ENCODE measurements at regions not wholly inside any gene's neighbourhood (a gene's known extent, or its start where the extent isn't known, plus 50 kb on each side); places are given as distances from the start of the nearest gene placed in this dataset.

DNA sequence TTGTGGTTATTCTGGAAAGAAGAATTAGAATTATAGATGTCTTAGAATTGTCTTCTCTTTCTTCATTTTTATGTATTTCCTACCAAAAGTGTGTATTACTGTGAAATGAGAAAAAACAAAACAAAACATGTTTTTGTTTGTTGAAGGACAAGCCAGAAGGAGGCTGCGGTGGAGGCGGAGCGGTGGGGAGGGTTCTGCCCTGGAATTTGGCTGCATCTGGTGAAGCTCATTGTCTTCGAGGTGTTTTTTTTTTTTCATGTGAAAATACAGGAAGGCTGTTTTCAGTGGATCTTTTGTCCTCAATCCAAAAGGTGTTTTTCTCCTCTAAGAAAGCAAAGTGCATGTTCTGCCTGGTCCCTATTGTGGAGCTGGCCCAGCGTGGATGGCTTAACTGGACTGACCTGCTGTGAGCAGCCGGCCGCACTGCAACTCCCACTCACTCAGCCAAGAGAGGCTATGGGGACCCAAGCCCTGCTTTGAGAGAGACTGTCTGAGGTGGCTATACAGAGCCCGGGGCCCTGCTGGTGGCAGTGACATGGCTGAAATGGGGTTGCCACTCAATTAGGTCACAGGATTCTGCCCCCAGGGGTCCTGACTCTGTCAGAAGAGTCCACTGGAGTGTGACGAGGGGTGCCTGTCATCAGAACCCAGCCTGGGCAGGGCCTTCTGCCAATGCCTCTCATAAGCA is 184.9 kb upstream of the MKI67 start:
- H3K4me3 ChIP-seq (ENCODE audit: low read depth, low read length), result no peak overlapping the region
- POLR2A ChIA-PET, result no interaction called here
- CTCF ChIA-PET, result no interaction called here
- no peak for DNase-seq (ENCODE audit: low read depth, low spot score)
- TF ChIP-seq CTCF (IDR thresholded peaks at IDR 0.05; ENCODE audit: insufficient read depth, low read length, missing control alignments), result no peak

DNA sequence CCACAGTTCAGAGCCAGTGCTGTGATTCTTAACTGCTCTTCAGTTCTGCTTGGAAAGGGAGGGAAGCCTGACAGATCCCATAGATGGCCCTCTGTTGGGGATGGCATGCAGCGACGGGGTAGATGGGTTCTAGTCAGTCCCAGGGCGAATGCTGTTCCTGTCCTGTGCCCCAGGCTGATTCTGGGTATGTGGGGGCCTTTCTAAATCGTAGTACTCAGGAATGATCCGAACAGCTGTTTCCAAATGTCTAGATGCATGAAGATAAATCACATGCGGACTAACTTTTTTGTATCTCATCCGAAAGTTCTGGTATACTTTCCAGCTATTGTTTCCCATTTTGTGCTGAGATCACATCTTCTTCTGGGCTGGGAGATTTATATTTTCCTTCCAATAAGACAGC is 186.0 kb upstream of the MKI67 start:
- CTCF ChIA-PET, result no interaction called here
- POLR2A ChIA-PET, result no interaction called here

DNA sequence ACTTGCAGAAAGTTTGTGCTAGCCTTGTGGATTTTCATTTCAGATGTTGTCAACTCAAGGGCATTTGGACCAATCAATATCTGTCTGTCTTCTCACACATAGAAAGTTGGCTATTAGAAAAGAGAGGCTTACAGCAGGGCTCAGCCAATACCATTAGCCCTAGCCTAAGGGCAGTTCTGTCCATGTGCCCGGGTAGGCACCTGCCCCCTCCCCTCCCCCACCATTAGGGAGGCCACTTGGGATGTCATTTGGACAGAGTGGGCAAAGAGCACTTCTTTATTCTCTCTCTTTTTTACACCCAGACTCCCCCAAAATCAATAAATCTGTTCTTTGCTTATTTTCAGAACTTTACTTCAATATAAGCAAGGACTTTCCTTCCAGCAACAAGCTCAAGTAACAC is 188.5 kb upstream of the MKI67 start:
- TF ChIP-seq CTCF (IDR thresholded peaks at IDR 0.05; ENCODE audit: insufficient read depth, low read length, missing control alignments), result no peak
- no peak overlapping the region for H3K4me3 ChIP-seq (ENCODE audit: low read depth, low read length)

More for the DNA sequence above, 186.0 kb upstream of the MKI67 start:
- DNase-seq (ENCODE audit: low read depth, low spot score), result no peak
- TF ChIP-seq CTCF (IDR thresholded peaks at IDR 0.05; ENCODE audit: insufficient read depth, low read length, missing control alignments), result no peak
- no peak overlapping the region for H3K4me3 ChIP-seq (ENCODE audit: low read depth, low read length)

DNA sequence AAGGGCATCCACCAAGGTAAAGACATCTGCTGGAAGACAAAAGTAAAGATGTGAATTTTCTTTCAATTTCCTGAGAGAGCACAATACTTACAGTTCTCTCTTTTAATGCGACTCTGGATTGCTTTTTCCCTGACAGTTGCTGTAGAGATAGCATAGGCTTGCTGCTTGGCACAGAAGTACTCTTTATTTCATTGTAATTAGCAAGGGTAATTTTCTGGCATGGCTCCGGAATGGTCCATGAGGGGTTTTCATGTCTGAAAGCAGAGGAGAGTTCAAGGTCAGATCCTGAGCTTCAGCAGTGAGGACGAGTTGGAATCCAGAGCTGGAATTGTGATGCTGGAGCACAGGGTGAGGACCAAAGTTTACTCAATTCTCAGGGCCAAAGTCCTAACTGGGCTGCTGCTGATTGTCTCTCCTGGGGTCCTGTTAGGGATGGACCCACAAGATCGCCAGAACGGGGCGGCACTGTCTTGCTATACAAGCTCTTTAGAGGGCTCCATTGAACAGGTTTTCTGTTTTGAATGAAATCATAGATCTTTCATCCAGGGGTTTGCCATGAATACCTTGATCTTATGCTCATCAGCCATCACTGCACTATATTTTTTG is 190.0 kb upstream of the MKI67 start:
- CTCF ChIA-PET, result no interaction called here
- no peak for TF ChIP-seq CTCF (IDR thresholded peaks at IDR 0.05; ENCODE audit: insufficient read depth, low read length, missing control alignments)
- no peak overlapping the region for H3K4me3 ChIP-seq (ENCODE audit: low read depth, low read length)
- POLR2A ChIA-PET, result no interaction called here
- no peak for DNase-seq (ENCODE audit: low read depth, low spot score)

More for the DNA sequence above, 188.5 kb upstream of the MKI67 start:
- no peak for DNase-seq (ENCODE audit: low read depth, low spot score)
- POLR2A ChIA-PET, result no interaction called here
- CTCF ChIA-PET, result no interaction called here

DNA sequence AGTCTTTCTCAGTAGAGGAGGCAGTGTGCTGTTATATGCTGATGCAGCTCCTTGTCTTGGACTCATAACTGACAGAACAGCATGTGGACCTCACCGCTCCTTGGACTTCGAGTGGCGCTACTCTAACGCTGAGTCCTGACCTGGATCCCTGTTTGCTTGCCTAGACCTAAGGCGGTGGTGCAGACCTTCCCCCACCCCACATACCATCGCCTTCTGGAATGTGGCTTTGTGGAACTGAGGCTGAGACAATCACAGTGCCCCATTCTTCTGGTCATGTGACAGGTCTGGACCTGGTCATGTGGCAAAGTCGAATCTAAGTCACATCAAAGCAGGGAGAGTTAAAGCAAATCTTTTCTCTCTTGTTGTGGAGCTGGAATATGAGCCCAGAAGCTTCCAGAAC is 190.7 kb upstream of the MKI67 start:
- no peak overlapping the region for H3K4me3 ChIP-seq (ENCODE audit: low read depth, low read length)
- TF ChIP-seq CTCF (IDR thresholded peaks at IDR 0.05; ENCODE audit: insufficient read depth, low read length, missing control alignments), result no peak
- ChIA-PET POLR2A (no interaction called here), CTCF (no interaction called here)
- DNase-seq (ENCODE audit: low read depth, low spot score), result no peak

GRCh38 chr10:128318366-128318765 is 192.1 kb upstream of the MKI67 start:
- CTCF ChIA-PET, result no interaction called here
- POLR2A ChIA-PET, result no interaction called here
- no peak for TF ChIP-seq CTCF (IDR thresholded peaks at IDR 0.05; ENCODE audit: insufficient read depth, low read length, missing control alignments)
- no peak overlapping the region for H3K4me3 ChIP-seq (ENCODE audit: low read depth, low read length)
- DNase-seq (ENCODE audit: low read depth, low spot score), result no peak
